ENCODE measurements at regions not wholly inside any gene's neighbourhood (a gene's known extent, or its start where the extent isn't known, plus 50 kb on each side); places are given as distances from the start of the nearest gene placed in this dataset.
A peak's percentile ranks its signal among the peaks of the same experiment; 100 is the strongest.

DNA sequence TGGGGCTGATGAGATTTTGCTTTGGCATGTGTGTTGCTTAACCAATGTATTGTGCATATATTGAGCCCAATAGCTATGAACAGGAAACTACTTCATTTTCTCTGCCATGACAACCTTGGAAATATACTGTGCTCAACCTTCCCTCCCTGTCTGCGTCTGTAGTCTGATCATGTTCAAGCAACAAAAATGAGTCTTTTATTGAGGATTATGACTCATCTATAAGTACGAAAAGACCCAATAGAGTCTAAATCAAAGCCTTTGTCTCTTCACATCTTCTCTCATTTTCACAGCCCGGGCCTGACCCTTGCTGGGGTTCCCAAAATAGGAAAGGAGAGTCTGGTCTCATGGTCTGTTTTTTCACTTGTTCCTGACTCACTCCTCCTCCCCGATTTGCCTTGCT is 158.2 kb downstream of the CAND1 start:
- DNase-seq (ENCODE audit: low spot score), result no peak

GRCh38 chr12:67428431-67428830 is 159.3 kb downstream of the CAND1 start:
- DNase-seq (ENCODE audit: low spot score), result no peak

- DNase-seq (ENCODE audit: low spot score), result no peak
These were observed 161.7 kb downstream of the CAND1 start for GRCh38 chr12:67430708-67431335.

- no peak for DNase-seq (ENCODE audit: low spot score)
These were observed 162.4 kb downstream of the CAND1 start for GRCh38 chr12:67431411-67432020.

GRCh38 chr12:67433385-67434175 is 164.4 kb downstream of the CAND1 start:
- no peak for DNase-seq (ENCODE audit: low spot score)

GRCh38 chr12:67434671-67435370 is 165.7 kb downstream of the CAND1 start:
- no peak for DNase-seq (ENCODE audit: low spot score)

- DNase-seq (ENCODE audit: low spot score), result no peak
These were observed 167.1 kb downstream of the CAND1 start for GRCh38 chr12:67436230-67436629.

- no peak for DNase-seq (ENCODE audit: low spot score)
These were observed 167.9 kb downstream of the CAND1 start for GRCh38 chr12:67437011-67437410.

DNA sequence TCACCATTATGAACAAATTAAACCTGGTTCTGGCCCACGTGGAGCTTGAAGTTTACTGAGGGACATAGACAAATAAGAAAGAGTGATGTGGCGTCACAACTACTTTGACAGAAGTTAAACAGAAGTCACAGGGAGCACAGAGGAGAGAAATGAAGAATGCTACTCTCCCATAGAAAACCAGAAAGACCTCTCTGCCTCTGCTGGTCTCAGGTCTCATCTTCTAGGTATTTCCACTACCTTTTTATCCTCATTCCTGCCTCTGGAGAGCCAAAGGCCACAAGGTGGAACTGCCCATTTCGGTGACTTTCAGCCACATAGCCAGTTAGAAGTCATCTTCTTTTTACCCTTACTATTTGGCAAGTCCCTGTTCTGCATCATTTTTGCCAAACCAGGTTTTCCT is 170.5 kb downstream of the CAND1 start:
- DNase-seq (ENCODE audit: low spot score), result no peak

- DNase-seq (ENCODE audit: low spot score), result peak; percentile 79
These were observed 172.7 kb downstream of the CAND1 start for GRCh38 chr12:67441736-67442346.

- DNase-seq (ENCODE audit: low spot score), result no peak
These were observed 173.2 kb downstream of the CAND1 start for GRCh38 chr12:67442347-67442841.

- DNase-seq (ENCODE audit: low spot score), result no peak
These were observed 173.7 kb downstream of the CAND1 start for GRCh38 chr12:67442896-67443295.

GRCh38 chr12:67444542-67444941 is 175.4 kb downstream of the CAND1 start:
- DNase-seq (ENCODE audit: low spot score), result no peak

- DNase-seq (ENCODE audit: low spot score), result no peak
These were observed 177.6 kb downstream of the CAND1 start for GRCh38 chr12:67446716-67447115.

DNA sequence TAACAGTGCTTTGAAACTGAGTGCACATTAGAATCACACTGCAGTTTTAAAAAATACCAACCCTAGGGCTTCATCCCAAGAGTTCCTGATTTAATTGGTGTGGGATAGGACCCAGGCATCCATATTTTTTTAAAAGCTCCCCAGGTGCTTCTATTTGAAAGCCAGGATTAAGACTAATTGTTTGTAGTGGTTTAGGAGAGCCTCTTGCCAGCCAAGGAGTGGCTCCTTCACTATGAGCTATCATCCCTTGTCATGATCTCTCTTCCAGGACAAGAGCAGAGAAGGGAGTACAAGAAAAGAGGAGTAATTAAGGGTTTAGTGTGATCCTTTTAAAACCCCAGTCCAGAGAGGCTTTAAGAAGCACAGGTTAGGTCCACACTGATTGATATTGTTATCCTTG is 178.0 kb downstream of the CAND1 start:
- no peak for DNase-seq (ENCODE audit: low spot score)

- peak; percentile 52 for DNase-seq (ENCODE audit: low spot score)
These were observed 180.5 kb downstream of the CAND1 start for GRCh38 chr12:67449591-67450052.

DNA sequence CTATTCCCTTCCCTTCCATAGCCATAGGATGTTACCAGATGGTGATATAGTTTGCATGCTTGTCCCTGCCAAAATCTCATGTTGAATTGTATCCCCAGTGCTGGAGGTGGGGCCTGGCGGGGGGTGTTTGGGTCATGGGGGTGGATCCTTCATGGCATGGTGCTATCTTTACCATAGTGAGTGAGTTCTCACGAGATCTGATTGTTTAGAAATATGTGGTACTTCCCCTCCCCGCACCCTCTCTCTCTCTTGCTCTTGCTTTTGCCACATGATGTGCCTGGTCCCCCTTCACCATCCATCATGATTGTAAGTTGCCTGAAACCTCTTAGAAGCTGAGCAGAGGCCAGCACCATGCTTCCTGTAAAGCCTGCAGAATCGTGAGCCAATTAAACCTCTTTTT is 181.3 kb downstream of the CAND1 start:
- DNase-seq (ENCODE audit: low spot score), result no peak

DNA sequence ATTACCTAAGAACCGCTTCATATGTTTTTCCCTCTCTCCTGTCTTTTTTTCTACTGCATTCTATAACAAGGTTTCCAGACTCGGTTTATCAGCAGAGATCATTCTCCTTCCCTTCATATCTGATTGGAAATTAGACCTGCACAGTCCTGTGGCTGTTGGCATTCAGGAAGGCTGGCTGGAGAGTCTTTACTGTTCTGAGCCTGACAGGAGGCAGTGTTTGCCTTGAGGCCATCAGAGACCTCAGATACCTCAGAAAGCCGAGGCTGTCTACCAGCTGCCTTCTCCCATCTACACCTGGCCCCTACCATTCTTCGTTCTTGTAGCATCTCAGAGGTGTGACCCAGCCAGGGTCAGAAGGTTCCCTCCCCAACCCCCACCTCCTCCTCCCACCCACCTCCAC is 182.0 kb downstream of the CAND1 start:
- DNase-seq (ENCODE audit: low spot score), result no peak

DNA sequence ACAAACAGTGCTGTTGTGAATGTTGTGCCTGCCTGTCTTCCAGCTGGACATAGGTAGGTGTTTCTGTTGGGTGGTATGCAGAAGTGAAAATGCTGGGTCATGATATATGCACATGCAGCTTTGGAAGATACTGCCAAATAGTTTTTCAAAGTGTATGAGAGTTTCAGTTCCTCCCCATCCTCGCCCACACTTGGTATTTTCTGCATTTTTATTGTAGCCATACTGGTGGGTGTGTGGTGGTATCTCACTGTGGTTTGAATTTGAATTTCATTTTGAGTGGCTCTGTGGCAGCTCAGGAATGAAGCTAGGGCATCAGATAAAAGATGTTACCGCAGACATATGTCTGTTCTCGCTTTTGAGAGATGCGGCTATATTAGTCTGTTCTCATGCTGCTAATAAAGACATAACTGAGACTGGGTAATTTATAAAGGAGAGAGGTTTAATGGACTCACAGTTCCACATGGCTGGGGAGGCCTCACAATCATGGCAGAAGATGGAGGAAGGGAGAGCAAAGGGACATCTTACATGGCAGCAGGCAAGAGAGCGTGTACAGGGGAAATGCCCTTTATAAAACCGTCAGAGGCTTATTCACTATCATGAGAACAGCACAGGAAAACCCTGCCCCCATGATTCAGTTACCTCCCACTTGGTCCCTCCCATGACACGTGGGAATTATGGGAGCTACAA is 183.1 kb downstream of the CAND1 start:
- no peak for DNase-seq (ENCODE audit: low spot score)

GRCh38 chr12:67453191-67453590 is 184.0 kb downstream of the CAND1 start:
- DNase-seq (ENCODE audit: low spot score), result no peak

DNA sequence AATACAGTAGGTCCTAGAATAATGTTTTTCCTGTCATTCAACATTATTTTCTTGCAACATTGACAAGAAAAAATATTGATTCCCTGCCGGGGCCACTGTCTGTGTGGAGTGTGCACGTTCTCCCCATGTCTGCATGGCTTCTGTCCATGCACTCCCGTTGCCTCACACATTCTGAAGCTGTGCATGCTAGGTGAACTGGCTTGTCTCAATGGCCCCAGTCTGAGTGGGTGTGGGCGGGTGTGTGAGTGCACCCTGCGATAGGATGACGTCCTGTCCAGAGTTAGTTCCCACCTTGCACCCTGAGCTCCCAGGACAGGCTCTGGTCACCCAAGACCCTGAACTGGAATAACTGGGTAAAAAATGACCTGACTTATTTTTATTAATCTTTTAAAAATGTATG is 186.1 kb downstream of the CAND1 start:
- no peak for DNase-seq (ENCODE audit: low spot score)

Measured in CD4-positive, alpha-beta T cell treated with Interleukin-2 at 100 ng/mL for 4 hours (primary cell).